HepG2 (cell line): ENCODE measurements at regions not wholly inside any gene's neighbourhood (a gene's known extent, or its start where the extent isn't known, plus 50 kb on each side); places are given as distances from the start of the nearest gene placed in this dataset.

ENCODE experiments used
- CREB1 ChIP-seq, 2 experiments: fragments of 450-650 bp in 1 of 2; IDR thresholded peaks; 2 replicates each; pipeline ENCODE4 v1.6.1; 2016 to 2017; ENCODE audit warnings: control low read depth in 1 of 2, mild to moderate bottlenecking in 1 of 2, missing compliant biosample characterization in 1 of 2, missing genetic modification characterization in 1 of 2
- EZH2 ChIP-seq: conservative IDR thresholded peaks from 2 replicates; pipeline ENCODE4 v1.6.1; 2012; ENCODE audit warnings: mild to moderate bottlenecking, low read depth, low read length, moderate library complexity
- NFYB ChIP-seq: sonication (generic); formaldehyde crosslinking; IDR thresholded peaks from 2 replicates; pipeline ENCODE4 v1.4.0; 2020; ENCODE audit warnings: missing genetic modification reagents
- NR3C1 ChIP-seq: sonication (generic); formaldehyde crosslinking; IDR thresholded peaks from 2 replicates; pipeline ENCODE4 v1.4.0; 2020; ENCODE audit warnings: missing genetic modification reagents
- YY1 ChIP-seq: IDR thresholded peaks from 2 replicates; pipeline ENCODE4 v1.6.1; 2011; ENCODE audit warnings: low read length, low read depth, moderate library complexity, mild to moderate bottlenecking; ENCODE audit not compliant: insufficient read depth, insufficient replicate concordance
- ZNF138 ChIP-seq: sonication (generic); formaldehyde crosslinking; IDR thresholded peaks from 2 replicates; pipeline ENCODE4 v1.5.0; 2020; ENCODE audit warnings: mild to moderate bottlenecking, low read depth, missing genetic modification reagents
- TF ChIP-seq, protein P1 (sequence below): sonication (generic); formaldehyde crosslinking; IDR thresholded peaks from 2 replicates; pipeline ENCODE4 v1.4.0; 2020; ENCODE audit warnings: low read depth, missing genetic modification reagents
- TF ChIP-seq, protein P2 (sequence below): sonication (generic); formaldehyde crosslinking; IDR thresholded peaks from 2 replicates; pipeline ENCODE4 v1.5.0; 2020; ENCODE audit warnings: mild to moderate bottlenecking, missing genetic modification reagents, moderate library complexity
- TF ChIP-seq, protein P3 (sequence below): IDR thresholded peaks from 2 replicates; pipeline ENCODE4 v1.6.1; 2012; ENCODE audit warnings: inconsistent platforms

DNA sequence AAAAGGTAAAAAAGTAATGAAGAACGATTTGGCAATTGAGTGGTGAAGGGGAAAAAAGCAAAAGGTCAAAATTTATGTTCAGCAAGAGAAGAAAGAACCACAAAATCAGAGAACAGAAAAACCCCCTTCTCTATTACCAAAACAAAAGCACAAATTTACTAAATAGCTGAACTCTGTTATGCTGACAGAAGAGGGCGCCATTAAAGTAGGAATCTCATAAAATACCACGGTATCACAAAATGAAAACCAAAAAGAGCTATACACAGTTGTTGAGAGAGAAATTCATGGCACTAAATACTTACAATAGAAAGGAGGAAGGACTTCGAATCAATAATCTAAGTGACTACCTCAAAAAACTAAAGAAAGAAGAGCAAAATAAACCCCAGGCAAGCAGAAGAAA, 69.6 kb upstream of the CXorf66 start:
- TF ChIP-seq, protein P1, sequence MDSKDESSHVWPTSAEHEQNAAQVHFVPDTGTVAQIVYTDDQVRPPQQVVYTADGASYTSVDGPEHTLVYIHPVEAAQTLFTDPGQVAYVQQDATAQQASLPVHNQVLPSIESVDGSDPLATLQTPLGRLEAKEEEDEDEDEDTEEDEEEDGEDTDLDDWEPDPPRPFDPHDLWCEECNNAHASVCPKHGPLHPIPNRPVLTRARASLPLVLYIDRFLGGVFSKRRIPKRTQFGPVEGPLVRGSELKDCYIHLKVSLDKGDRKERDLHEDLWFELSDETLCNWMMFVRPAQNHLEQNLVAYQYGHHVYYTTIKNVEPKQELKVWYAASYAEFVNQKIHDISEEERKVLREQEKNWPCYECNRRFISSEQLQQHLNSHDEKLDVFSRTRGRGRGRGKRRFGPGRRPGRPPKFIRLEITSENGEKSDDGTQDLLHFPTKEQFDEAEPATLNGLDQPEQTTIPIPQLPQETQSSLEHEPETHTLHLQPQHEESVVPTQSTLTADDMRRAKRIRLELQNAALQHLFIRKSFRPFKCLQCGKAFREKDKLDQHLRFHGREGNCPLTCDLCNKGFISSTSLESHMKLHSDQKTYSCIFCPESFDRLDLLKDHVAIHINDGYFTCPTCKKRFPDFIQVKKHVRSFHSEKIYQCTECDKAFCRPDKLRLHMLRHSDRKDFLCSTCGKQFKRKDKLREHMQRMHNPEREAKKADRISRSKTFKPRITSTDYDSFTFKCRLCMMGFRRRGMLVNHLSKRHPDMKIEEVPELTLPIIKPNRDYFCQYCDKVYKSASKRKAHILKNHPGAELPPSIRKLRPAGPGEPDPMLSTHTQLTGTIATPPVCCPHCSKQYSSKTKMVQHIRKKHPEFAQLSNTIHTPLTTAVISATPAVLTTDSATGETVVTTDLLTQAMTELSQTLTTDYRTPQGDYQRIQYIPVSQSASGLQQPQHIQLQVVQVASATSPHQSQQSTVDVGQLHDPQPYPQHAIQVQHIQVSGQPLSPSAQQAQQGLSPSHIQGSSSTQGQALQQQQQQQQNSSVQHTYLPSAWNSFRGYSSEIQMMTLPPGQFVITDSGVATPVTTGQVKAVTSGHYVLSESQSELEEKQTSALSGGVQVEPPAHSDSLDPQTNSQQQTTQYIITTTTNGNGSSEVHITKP (CRISPR knock-in tag): no peak
- TF ChIP-seq, protein P2, sequence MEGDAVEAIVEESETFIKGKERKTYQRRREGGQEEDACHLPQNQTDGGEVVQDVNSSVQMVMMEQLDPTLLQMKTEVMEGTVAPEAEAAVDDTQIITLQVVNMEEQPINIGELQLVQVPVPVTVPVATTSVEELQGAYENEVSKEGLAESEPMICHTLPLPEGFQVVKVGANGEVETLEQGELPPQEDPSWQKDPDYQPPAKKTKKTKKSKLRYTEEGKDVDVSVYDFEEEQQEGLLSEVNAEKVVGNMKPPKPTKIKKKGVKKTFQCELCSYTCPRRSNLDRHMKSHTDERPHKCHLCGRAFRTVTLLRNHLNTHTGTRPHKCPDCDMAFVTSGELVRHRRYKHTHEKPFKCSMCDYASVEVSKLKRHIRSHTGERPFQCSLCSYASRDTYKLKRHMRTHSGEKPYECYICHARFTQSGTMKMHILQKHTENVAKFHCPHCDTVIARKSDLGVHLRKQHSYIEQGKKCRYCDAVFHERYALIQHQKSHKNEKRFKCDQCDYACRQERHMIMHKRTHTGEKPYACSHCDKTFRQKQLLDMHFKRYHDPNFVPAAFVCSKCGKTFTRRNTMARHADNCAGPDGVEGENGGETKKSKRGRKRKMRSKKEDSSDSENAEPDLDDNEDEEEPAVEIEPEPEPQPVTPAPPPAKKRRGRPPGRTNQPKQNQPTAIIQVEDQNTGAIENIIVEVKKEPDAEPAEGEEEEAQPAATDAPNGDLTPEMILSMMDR: peak; percentile 29; the same call in 1 of the 2 replicates
- TF ChIP-seq YY1: no peak
- TF ChIP-seq CREB1 (IDR thresholded peaks at IDR 0.05): no peak
- no peak for TF ChIP-seq CREB1 (CRISPR knock-in tag; IDR thresholded peaks at IDR 0.05)
- no peak for TF ChIP-seq NR3C1 (CRISPR knock-in tag)
- no peak for TF ChIP-seq ZNF138 (CRISPR knock-in tag)
- no peak for TF ChIP-seq EZH2
- TF ChIP-seq, protein P3, sequence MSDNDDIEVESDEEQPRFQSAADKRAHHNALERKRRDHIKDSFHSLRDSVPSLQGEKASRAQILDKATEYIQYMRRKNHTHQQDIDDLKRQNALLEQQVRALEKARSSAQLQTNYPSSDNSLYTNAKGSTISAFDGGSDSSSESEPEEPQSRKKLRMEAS: no peak
- TF ChIP-seq NFYB (CRISPR knock-in tag): no peak
